ENCODE measurements at regions not wholly inside any gene's neighbourhood (a gene's known extent, or its start where the extent isn't known, plus 50 kb on each side); places are given as distances from the start of the nearest gene placed in this dataset.

DNA sequence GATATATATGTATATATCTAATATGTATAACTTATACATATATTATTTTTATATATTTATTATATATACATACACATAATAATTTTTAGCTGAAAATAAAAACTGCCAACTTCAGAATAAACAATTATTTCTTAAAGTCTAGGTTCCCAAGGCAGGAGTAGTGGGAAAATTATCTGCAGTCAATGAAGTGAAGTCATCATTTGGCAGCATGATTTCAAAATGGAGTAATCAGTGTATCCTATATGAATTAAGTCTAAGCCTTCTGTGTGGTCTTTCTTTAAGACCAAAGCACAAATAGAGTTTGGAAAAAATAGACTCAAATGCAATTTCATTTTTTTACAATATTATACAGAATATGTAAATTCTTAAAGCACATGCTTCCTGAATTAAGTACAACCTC is 251.0 kb downstream of the SAMD5 start:
- Mint-ChIP-seq H3K9me3 (peaks cover 8% of the 10 kb centered on the region), H3K4me3 (no peak overlapping the region), H3K36me3 (no peaks in the 10 kb centered on the region), H3K4me1 (no peaks in the 10 kb centered on the region), H3K27me3 (ENCODE audit: low read depth) (no peaks in the 10 kb centered on the region), H3K27ac (no peak overlapping the region)
- TF ChIP-seq, protein P1, sequence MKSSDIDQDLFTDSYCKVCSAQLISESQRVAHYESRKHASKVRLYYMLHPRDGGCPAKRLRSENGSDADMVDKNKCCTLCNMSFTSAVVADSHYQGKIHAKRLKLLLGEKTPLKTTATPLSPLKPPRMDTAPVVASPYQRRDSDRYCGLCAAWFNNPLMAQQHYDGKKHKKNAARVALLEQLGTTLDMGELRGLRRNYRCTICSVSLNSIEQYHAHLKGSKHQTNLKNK (CRISPR knock-in tag; IDR thresholded peaks at IDR 0.05): no peak
- TF ChIP-seq GTF2I (CRISPR knock-in tag; conservative IDR thresholded peaks at IDR 0.05) (no peak), ZNF423 (CRISPR knock-in tag; IDR thresholded peaks at IDR 0.05) (no peak), PREB (CRISPR knock-in tag; IDR thresholded peaks at IDR 0.05; ENCODE audit: borderline replicate concordance) (no peak), ESRRA (CRISPR knock-in tag; IDR thresholded peaks at IDR 0.05; ENCODE audit: borderline replicate concordance) (no peak), JUN (CRISPR knock-in tag; IDR thresholded peaks at IDR 0.05) (no peak)
- TF ChIP-seq, protein P2, sequence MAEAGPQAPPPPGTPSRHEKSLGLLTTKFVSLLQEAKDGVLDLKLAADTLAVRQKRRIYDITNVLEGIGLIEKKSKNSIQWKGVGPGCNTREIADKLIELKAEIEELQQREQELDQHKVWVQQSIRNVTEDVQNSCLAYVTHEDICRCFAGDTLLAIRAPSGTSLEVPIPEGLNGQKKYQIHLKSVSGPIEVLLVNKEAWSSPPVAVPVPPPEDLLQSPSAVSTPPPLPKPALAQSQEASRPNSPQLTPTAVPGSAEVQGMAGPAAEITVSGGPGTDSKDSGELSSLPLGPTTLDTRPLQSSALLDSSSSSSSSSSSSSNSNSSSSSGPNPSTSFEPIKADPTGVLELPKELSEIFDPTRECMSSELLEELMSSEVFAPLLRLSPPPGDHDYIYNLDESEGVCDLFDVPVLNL (CRISPR knock-in tag; IDR thresholded peaks at IDR 0.05; ENCODE audit: borderline replicate concordance, low read depth): no peak
- POLR2A ChIA-PET: no interaction called here
- DNase-seq (ENCODE audit: low spot score): no peak
- CTCF ChIA-PET: no interaction called here
- no peak for ATAC-seq

DNA sequence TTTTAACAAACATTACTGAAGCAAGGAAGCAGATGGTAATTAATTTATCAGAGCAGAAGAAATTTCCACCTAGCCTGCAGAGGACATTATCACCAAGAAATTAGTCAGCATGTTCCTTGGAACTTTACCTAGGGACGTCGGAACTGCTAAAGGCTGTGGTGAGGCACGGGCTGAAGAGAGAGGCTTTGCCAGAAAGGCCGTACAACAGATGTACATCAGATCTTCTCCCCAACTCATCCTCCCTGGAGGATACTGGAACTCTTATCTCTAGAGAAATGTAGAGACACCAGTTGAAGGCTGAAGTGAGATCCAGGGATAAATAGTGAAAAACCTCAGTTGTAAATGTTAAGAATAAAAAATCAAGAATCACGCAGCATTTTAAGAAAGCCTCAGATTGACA is 257.1 kb downstream of the SAMD5 start:
- CTCF ChIA-PET: no interaction called here
- H3K4me3 Mint-ChIP-seq: no peak overlapping the region
- DNase-seq (ENCODE audit: low spot score) (no peak), ATAC-seq (no peak; the same call in 1 of the 2 replicates)
- POLR2A ChIA-PET: no interaction called here
- TF ChIP-seq ZNF396 (CRISPR knock-in tag; IDR thresholded peaks at IDR 0.05; ENCODE audit: borderline replicate concordance) (no peak), SMAD4 (CRISPR knock-in tag; IDR thresholded peaks at IDR 0.05) (no peak), SOX15 (CRISPR knock-in tag; IDR thresholded peaks at IDR 0.05) (no peak), OVOL2 (CRISPR knock-in tag; IDR thresholded peaks at IDR 0.05; ENCODE audit: borderline replicate concordance) (no peak), TCF7 (CRISPR knock-in tag; IDR thresholded peaks at IDR 0.05; ENCODE audit: low read depth) (no peak), CREB1 (CRISPR knock-in tag; IDR thresholded peaks at IDR 0.05) (no peak), ETV6 (CRISPR knock-in tag; IDR thresholded peaks at IDR 0.05) (no peak), ZNF671 (CRISPR knock-in tag; IDR thresholded peaks at IDR 0.05) (no peak), FOXP1 (CRISPR knock-in tag; IDR thresholded peaks at IDR 0.05; ENCODE audit: borderline replicate concordance) (no peak), GTF2I (CRISPR knock-in tag; conservative IDR thresholded peaks at IDR 0.05) (no peak), NR1H2 (CRISPR knock-in tag; IDR thresholded peaks at IDR 0.05) (no peak), GRHL2 (CRISPR knock-in tag; IDR thresholded peaks at IDR 0.05; ENCODE audit: insufficient replicate concordance, severe bottlenecking) (no peak), JUN (CRISPR knock-in tag; IDR thresholded peaks at IDR 0.05) (no peak)
- TF ChIP-seq, protein P1 (CRISPR knock-in tag; IDR thresholded peaks at IDR 0.05): no peak
- TF ChIP-seq, protein P3, sequence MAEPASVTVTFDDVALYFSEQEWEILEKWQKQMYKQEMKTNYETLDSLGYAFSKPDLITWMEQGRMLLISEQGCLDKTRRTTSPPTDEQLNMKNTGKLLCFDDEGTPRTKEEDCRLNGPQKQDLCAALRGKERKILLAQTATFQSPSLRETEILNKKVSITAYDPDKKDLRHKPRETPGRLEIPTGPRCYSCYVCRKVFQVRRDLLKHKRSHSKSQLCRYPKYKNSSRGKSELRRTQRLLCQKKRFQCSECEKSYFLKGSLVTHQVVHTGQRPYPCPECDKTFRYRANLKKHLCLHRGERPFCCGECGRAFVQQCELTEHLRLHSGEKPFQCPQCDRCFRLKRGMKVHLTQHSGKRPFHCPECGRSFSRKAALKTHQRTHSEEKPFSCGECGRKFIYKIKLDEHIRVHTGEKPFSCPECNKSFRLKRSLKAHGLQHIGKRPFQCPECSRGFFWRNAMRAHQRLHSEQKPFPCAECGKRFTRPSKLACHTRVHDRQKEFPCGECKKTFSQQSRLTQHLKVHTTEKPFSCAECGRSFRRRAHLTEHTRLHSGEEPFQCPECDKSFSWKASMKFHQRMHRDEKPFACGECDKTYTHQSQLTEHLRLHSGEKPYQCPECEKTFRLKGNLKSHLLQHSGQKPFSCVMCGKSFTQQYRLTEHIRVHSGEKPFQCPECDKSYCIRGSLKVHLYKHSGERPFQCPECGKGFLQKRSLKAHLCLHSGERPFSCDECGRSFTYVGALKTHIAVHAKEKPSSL (CRISPR knock-in tag; conservative IDR thresholded peaks at IDR 0.05): no peak
- H3K27ac Mint-ChIP-seq: no peak overlapping the region
- H3K9me3 Mint-ChIP-seq: peaks cover 8% of the 10 kb centered on the region
- peaks cover 15% of the 10 kb centered on the region for H3K4me1 Mint-ChIP-seq
- no peaks in the 10 kb centered on the region for H3K36me3 Mint-ChIP-seq
- H3K27me3 Mint-ChIP-seq (ENCODE audit: low read depth): no peaks in the 10 kb centered on the region

- H3K9me3 Mint-ChIP-seq: peaks cover 8% of the 10 kb centered on the region
- POLR2A ChIA-PET: no interaction called here
- no peak for TF ChIP-seq FOXP1 (CRISPR knock-in tag; IDR thresholded peaks at IDR 0.05; ENCODE audit: borderline replicate concordance)
- TF ChIP-seq NFATC4 (CRISPR knock-in tag; IDR thresholded peaks at IDR 0.05): no peak
- TF ChIP-seq PRRX2 (CRISPR knock-in tag; IDR thresholded peaks at IDR 0.05): no peak
- TF ChIP-seq ZNF281 (CRISPR knock-in tag; IDR thresholded peaks at IDR 0.05): no peak
- TF ChIP-seq, protein P4, sequence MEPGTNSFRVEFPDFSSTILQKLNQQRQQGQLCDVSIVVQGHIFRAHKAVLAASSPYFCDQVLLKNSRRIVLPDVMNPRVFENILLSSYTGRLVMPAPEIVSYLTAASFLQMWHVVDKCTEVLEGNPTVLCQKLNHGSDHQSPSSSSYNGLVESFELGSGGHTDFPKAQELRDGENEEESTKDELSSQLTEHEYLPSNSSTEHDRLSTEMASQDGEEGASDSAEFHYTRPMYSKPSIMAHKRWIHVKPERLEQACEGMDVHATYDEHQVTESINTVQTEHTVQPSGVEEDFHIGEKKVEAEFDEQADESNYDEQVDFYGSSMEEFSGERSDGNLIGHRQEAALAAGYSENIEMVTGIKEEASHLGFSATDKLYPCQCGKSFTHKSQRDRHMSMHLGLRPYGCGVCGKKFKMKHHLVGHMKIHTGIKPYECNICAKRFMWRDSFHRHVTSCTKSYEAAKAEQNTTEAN (CRISPR knock-in tag; IDR thresholded peaks at IDR 0.05): no peak
- TF ChIP-seq ZNF317 (CRISPR knock-in tag; IDR thresholded peaks at IDR 0.05; ENCODE audit: borderline replicate concordance, low read depth): no peak
- TF ChIP-seq SMAD3 (CRISPR knock-in tag; IDR thresholded peaks at IDR 0.05; ENCODE audit: borderline replicate concordance): no peak
Observed at GRCh38 chr6:147768969-147769368, 260.5 kb downstream of the SAMD5 start.

More at GRCh38 chr6:147768969-147769368, 260.5 kb downstream of the SAMD5 start:
- CTCF ChIA-PET: no interaction called here
- Mint-ChIP-seq H3K36me3 (no peaks in the 10 kb centered on the region), H3K27ac (no peak overlapping the region), H3K4me1 (peaks cover 15% of the 10 kb centered on the region), H3K4me3 (no peak overlapping the region), H3K27me3 (ENCODE audit: low read depth) (no peaks in the 10 kb centered on the region)
- ATAC-seq: no peak
- no peak for DNase-seq (ENCODE audit: low spot score)
